ENCODE measurements at regions not wholly inside any gene's neighbourhood (a gene's known extent, or its start where the extent isn't known, plus 50 kb on each side); places are given as distances from the start of the nearest gene placed in this dataset.

GRCh38 chr5:58073243-58073642 is 386.6 kb downstream of the PLK2 start:
- Histone ChIP-seq H3K27ac (replicated peaks) (no peak overlapping the region), H3K27me3 (ENCODE audit: insufficient read depth, poor library complexity, severe bottlenecking) (no peaks in the 10 kb centered on the region), H3K4me3 (replicated peaks; ENCODE audit: insufficient read depth, low read length) (no peak overlapping the region)
- no peak for DNase-seq (ENCODE audit: low read depth in 1 of 2, low spot score in 1 of 2)
- no peak for TF ChIP-seq GABPA (IDR thresholded peaks at IDR 0.05; ENCODE audit: low read depth)
- TF ChIP-seq, protein P1, sequence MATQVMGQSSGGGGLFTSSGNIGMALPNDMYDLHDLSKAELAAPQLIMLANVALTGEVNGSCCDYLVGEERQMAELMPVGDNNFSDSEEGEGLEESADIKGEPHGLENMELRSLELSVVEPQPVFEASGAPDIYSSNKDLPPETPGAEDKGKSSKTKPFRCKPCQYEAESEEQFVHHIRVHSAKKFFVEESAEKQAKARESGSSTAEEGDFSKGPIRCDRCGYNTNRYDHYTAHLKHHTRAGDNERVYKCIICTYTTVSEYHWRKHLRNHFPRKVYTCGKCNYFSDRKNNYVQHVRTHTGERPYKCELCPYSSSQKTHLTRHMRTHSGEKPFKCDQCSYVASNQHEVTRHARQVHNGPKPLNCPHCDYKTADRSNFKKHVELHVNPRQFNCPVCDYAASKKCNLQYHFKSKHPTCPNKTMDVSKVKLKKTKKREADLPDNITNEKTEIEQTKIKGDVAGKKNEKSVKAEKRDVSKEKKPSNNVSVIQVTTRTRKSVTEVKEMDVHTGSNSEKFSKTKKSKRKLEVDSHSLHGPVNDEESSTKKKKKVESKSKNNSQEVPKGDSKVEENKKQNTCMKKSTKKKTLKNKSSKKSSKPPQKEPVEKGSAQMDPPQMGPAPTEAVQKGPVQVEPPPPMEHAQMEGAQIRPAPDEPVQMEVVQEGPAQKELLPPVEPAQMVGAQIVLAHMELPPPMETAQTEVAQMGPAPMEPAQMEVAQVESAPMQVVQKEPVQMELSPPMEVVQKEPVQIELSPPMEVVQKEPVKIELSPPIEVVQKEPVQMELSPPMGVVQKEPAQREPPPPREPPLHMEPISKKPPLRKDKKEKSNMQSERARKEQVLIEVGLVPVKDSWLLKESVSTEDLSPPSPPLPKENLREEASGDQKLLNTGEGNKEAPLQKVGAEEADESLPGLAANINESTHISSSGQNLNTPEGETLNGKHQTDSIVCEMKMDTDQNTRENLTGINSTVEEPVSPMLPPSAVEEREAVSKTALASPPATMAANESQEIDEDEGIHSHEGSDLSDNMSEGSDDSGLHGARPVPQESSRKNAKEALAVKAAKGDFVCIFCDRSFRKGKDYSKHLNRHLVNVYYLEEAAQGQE (IDR thresholded peaks at IDR 0.05; ENCODE audit: insufficient replicate concordance, low read depth) = no peak
- TF ChIP-seq SPI1 (IDR thresholded peaks at IDR 0.05; ENCODE audit: borderline replicate concordance, low read depth) = no peak
- TF ChIP-seq POLR2AphosphoS5 (IDR thresholded peaks at IDR 0.05; ENCODE audit: low read depth) = no peak
- no peak for TF ChIP-seq CTCF (IDR thresholded peaks at IDR 0.05; ENCODE audit: insufficient read depth, low read length)

GRCh38 chr5:58072300-58072965 is 387.5 kb downstream of the PLK2 start:
- DNase-seq (ENCODE audit: low read depth in 1 of 2, low spot score in 1 of 2) = no peak
- H3K4me3 ChIP-seq (replicated peaks; ENCODE audit: insufficient read depth, low read length) = no peak overlapping the region
- TF ChIP-seq GABPA (IDR thresholded peaks at IDR 0.05; ENCODE audit: low read depth) = no peak
- no peak for TF ChIP-seq CTCF (IDR thresholded peaks at IDR 0.05; ENCODE audit: insufficient read depth, low read length)
- TF ChIP-seq POLR2AphosphoS5 (IDR thresholded peaks at IDR 0.05; ENCODE audit: low read depth) = no peak
- TF ChIP-seq, protein P1 (IDR thresholded peaks at IDR 0.05; ENCODE audit: insufficient replicate concordance, low read depth) = no peak
- no peak for TF ChIP-seq SPI1 (IDR thresholded peaks at IDR 0.05; ENCODE audit: borderline replicate concordance, low read depth)
- H3K27me3 ChIP-seq (ENCODE audit: insufficient read depth, poor library complexity, severe bottlenecking) = no peaks in the 10 kb centered on the region
- no peak overlapping the region for H3K27ac ChIP-seq (replicated peaks)

DNA sequence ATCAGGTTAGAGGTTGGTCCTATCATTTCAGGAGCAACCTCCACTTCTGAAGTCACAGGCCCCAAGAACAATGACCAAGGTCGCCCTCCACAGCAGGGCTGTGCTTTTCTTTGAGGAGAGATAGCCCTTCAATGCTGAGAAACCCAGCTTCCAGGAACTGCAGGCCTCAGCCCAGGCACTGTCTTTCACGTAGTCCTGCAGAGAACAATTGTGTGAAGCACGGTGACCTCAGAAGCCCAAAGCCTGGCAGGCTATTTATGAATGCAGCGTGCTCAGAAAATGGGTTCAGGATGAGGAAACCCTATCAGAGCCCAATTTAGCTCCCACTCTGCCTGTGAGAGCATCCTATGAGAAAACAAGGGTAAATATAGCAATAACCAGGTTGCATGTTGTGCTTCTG is 388.3 kb downstream of the PLK2 start:
- no peak for DNase-seq (ENCODE audit: low read depth in 1 of 2, low spot score in 1 of 2)
- TF ChIP-seq GABPA (IDR thresholded peaks at IDR 0.05; ENCODE audit: low read depth) (no peak), SPI1 (IDR thresholded peaks at IDR 0.05; ENCODE audit: borderline replicate concordance, low read depth) (no peak), CTCF (IDR thresholded peaks at IDR 0.05; ENCODE audit: insufficient read depth, low read length) (no peak), POLR2AphosphoS5 (IDR thresholded peaks at IDR 0.05; ENCODE audit: low read depth) (no peak)
- TF ChIP-seq, protein P1 (IDR thresholded peaks at IDR 0.05; ENCODE audit: insufficient replicate concordance, low read depth) = no peak
- Histone ChIP-seq H3K4me3 (replicated peaks; ENCODE audit: insufficient read depth, low read length) (no peak overlapping the region), H3K27me3 (ENCODE audit: insufficient read depth, poor library complexity, severe bottlenecking) (no peaks in the 10 kb centered on the region), H3K27ac (replicated peaks) (no peak overlapping the region)
